ENCODE measurements at regions not wholly inside any gene's neighbourhood (a gene's known extent, or its start where the extent isn't known, plus 50 kb on each side); places are given as distances from the start of the nearest gene placed in this dataset.

DNA sequence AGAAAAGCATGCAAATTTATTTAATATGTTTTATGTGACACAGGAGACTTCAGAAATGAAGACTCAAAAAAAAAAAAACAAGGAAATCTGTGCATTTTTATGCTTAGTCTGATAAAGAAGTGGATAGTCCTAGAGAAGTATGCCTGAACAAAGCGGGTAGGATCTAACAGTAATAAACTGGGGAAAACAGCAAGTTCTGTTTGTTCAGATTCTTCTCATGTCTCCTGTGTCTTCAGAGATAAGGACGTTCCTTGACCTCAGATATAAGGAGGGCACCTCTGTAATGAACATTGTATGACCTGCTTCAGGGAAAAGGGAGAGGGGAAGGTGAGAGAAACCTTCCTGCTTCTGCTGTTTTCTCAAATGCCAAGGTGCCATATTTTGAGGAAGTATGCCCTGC, 67.7 kb upstream of the TNFSF18 start (continued):
- no peak for TF ChIP-seq NFRKB (IDR thresholded peaks at IDR 0.05; ENCODE audit: low read depth)
- TF ChIP-seq ZNF197 (CRISPR knock-in tag; IDR thresholded peaks at IDR 0.05; ENCODE audit: low read depth) = no peak
- TF ChIP-seq BMI1 (IDR thresholded peaks at IDR 0.05; ENCODE audit: low read length) = no peak
- no peak for TF ChIP-seq TARDBP (IDR thresholded peaks at IDR 0.05)
- TF ChIP-seq ETV6 (IDR thresholded peaks at IDR 0.05; ENCODE audit: borderline replicate concordance in 1 of 2, low read depth in 2 of 2, low read length in 1 of 2) = no peak
- TF ChIP-seq ETV6 (CRISPR knock-in tag; IDR thresholded peaks at IDR 0.05; ENCODE audit: borderline replicate concordance) = no peak
- TF ChIP-seq ZNF766 (CRISPR knock-in tag; conservative IDR thresholded peaks at IDR 0.05) = 0 out of 2 replicates have a peak, but pooled peaks have one; percentile 31
- TF ChIP-seq TOE1 (IDR thresholded peaks at IDR 0.05; ENCODE audit: borderline replicate concordance) = no peak
- no peak for TF ChIP-seq TOE1 (CRISPR knock-in tag; IDR thresholded peaks at IDR 0.05; ENCODE audit: borderline replicate concordance, low read depth)
- TF ChIP-seq FOXA3 (CRISPR knock-in tag; conservative IDR thresholded peaks at IDR 0.05 in 1 of 2, IDR thresholded peaks at IDR 0.05 in 1 of 2) = peak in 1 of 2 experiments; percentile 68; a peak in 2 of 4 replicates
- no peak for TF ChIP-seq DPF2 (IDR thresholded peaks at IDR 0.05)
- TF ChIP-seq CC2D1A (IDR thresholded peaks at IDR 0.05) = no peak
- no peak for TF ChIP-seq TFAM (CRISPR knock-in tag; conservative IDR thresholded peaks at IDR 0.05)
- no peak for TF ChIP-seq SMAD1 (IDR thresholded peaks at IDR 0.05; ENCODE audit: low read depth, low read length, partially characterized antibody)
- no peak for TF ChIP-seq ZBTB17 (CRISPR knock-in tag; IDR thresholded peaks at IDR 0.05)
- no peak for TF ChIP-seq ZNF644 (tag; IDR thresholded peaks at IDR 0.05; ENCODE audit: low read depth)
- TF ChIP-seq, protein P1, sequence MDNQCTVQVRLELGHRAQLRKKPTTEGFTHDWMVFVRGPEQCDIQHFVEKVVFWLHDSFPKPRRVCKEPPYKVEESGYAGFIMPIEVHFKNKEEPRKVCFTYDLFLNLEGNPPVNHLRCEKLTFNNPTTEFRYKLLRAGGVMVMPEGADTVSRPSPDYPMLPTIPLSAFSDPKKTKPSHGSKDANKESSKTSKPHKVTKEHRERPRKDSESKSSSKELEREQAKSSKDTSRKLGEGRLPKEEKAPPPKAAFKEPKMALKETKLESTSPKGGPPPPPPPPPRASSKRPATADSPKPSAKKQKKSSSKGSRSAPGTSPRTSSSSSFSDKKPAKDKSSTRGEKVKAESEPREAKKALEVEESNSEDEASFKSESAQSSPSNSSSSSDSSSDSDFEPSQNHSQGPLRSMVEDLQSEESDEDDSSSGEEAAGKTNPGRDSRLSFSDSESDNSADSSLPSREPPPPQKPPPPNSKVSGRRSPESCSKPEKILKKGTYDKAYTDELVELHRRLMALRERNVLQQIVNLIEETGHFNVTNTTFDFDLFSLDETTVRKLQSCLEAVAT (IDR thresholded peaks at IDR 0.05) = no peak
- TF ChIP-seq FOS (IDR thresholded peaks at IDR 0.05; ENCODE audit: extremely low read depth, insufficient read length) = no peak
- TF ChIP-seq, protein P2, sequence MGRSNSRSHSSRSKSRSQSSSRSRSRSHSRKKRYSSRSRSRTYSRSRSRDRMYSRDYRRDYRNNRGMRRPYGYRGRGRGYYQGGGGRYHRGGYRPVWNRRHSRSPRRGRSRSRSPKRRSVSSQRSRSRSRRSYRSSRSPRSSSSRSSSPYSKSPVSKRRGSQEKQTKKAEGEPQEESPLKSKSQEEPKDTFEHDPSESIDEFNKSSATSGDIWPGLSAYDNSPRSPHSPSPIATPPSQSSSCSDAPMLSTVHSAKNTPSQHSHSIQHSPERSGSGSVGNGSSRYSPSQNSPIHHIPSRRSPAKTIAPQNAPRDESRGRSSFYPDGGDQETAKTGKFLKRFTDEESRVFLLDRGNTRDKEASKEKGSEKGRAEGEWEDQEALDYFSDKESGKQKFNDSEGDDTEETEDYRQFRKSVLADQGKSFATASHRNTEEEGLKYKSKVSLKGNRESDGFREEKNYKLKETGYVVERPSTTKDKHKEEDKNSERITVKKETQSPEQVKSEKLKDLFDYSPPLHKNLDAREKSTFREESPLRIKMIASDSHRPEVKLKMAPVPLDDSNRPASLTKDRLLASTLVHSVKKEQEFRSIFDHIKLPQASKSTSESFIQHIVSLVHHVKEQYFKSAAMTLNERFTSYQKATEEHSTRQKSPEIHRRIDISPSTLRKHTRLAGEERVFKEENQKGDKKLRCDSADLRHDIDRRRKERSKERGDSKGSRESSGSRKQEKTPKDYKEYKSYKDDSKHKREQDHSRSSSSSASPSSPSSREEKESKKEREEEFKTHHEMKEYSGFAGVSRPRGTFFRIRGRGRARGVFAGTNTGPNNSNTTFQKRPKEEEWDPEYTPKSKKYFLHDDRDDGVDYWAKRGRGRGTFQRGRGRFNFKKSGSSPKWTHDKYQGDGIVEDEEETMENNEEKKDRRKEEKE (IDR thresholded peaks at IDR 0.05; ENCODE audit: borderline replicate concordance in 1 of 2, control insufficient read depth in 1 of 2, low read depth in 2 of 2, low read length in 1 of 2) = no peak
- TF ChIP-seq NCOR1 (IDR thresholded peaks at IDR 0.05) = no peak
- TF ChIP-seq ARHGAP35 (IDR thresholded peaks at IDR 0.05; ENCODE audit: partially characterized antibody) = no peak
- TF ChIP-seq TAL1 (IDR thresholded peaks at IDR 0.05) = peak; percentile 70
- TF ChIP-seq MCM5 (IDR thresholded peaks at IDR 0.05; ENCODE audit: low read depth) = no peak

All from K562 (cell line).